Esophagus muscularis mucosa (tissue), 3 donors: ENCODE measurements at regions not wholly inside any gene's neighbourhood (a gene's known extent, or its start where the extent isn't known, plus 50 kb on each side); places are given as distances from the start of the nearest gene placed in this dataset.

Source experiments
- POLR2A ChIP-seq: fragments of 450-650 bp; IDR thresholded peaks from one replicate; pipeline ENCODE4 v1.6.1; 2017; ENCODE audit warnings: antibody characterized with exemption, moderate library complexity, mild to moderate bottlenecking, low read depth
- TF ChIP-seq, protein P1 (sequence below), 3 experiments: fragments of 200-600 bp in 2 of 3; fragments of 450-650 bp in 1 of 3; sonication (generic) in 2 of 3; IDR thresholded peaks; one replicate each; pipeline ENCODE4 v1.5.1; 2017 to 2019; ENCODE audit warnings: antibody characterized with exemption in 3 of 3, mild to moderate bottlenecking in 2 of 3, moderate library complexity in 1 of 3

DNA sequence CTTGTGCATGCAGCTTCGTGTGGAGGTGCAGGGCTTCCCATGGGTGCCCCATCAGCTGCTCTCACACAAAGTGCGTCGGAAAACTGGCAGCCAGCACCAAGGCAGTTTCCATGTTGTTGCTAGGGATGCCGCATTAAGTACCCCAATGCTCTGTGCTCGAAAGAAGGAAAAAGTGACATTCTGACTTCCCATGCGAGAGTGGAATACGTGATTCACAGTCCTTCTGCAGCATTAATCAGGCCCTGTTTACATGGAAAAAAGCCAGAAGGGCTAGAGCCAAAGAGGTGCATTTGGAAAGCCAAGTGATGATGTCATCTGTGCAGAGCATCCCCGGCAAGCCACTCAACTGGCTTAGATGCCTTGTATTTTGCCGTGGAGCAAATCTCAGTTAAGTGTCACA is 258.3 kb downstream of the GATA3 start:
- TF ChIP-seq POLR2A, result no peak
- TF ChIP-seq, protein P1, sequence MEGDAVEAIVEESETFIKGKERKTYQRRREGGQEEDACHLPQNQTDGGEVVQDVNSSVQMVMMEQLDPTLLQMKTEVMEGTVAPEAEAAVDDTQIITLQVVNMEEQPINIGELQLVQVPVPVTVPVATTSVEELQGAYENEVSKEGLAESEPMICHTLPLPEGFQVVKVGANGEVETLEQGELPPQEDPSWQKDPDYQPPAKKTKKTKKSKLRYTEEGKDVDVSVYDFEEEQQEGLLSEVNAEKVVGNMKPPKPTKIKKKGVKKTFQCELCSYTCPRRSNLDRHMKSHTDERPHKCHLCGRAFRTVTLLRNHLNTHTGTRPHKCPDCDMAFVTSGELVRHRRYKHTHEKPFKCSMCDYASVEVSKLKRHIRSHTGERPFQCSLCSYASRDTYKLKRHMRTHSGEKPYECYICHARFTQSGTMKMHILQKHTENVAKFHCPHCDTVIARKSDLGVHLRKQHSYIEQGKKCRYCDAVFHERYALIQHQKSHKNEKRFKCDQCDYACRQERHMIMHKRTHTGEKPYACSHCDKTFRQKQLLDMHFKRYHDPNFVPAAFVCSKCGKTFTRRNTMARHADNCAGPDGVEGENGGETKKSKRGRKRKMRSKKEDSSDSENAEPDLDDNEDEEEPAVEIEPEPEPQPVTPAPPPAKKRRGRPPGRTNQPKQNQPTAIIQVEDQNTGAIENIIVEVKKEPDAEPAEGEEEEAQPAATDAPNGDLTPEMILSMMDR (IDR thresholded peaks at IDR 0.05), result no peak
